ENCODE measurements at regions not wholly inside any gene's neighbourhood (a gene's known extent, or its start where the extent isn't known, plus 50 kb on each side); places are given as distances from the start of the nearest gene placed in this dataset.

DNA sequence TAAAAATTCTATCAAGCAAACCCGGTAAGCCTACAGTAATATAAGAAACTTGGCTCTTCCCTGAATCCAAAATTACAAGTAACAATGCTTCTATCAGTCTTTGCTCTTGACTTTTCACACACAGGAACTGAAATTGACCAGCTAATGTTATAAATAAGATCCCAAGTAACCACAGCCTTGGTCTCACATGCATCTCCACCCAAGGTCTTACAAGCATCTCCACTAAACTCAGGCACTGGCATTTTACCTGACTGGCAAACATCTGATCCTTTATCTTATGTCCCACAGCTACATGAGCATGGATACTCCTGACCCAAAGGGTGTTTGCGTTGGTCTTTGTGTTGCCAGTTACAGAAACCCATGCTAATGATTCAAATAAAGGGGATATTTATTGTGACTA is 302.3 kb upstream of the EPHA4 start:
- H3K27ac ChIP-seq (ENCODE audit: low read depth, low read length): no peak overlapping the region
- TF ChIP-seq YY1 (IDR thresholded peaks at IDR 0.05; ENCODE audit: extremely low read depth, insufficient replicate concordance, low read depth, low read length) (no peak), ZFX (IDR thresholded peaks at IDR 0.05) (no peak), ZNF274 (IDR thresholded peaks at IDR 0.05; ENCODE audit: low read depth, low read length) (no peak), EGR1 (IDR thresholded peaks at IDR 0.05; ENCODE audit: low read depth) (no peak), CBX3 (IDR thresholded peaks at IDR 0.05; ENCODE audit: low read depth) (no peak), SRF (IDR thresholded peaks at IDR 0.05; ENCODE audit: low read depth) (no peak), JUND (IDR thresholded peaks at IDR 0.05) (no peak)
- no peak overlapping the region for H3K4me3 ChIP-seq (replicated peaks in 1 of 2; ENCODE audit: low read depth in 1 of 2, low read length in 2 of 2)
- no peaks in the 10 kb centered on the region for H4K20me1 ChIP-seq (ENCODE audit: insufficient read depth)
- no peak for DNase-seq (ENCODE audit: low read depth, low spot score)
- ATAC-seq: no peak
- ChIA-PET RAD21 (ENCODE audit: low non-redundant PET in 1 of 2, low total read pairs in 2 of 2, uncharacterized antibody in 2 of 2, unreplicated experiment in 2 of 2) (no interaction called here), CTCF (no interaction called here), POLR2A (no interaction called here)
- H3K4me2 ChIP-seq (ENCODE audit: low read length): no peak overlapping the region
- H3K36me3 ChIP-seq (ENCODE audit: control insufficient read depth in 1 of 2, insufficient read depth in 2 of 2, low read length in 2 of 2): no peaks in the 10 kb centered on the region
- no TSS peak for BruUV-seq (replicated peaks)
- intact Hi-C loops (cut with micrococcal nuclease): no loop called here
- no peak overlapping the region for H2AFZ ChIP-seq (ENCODE audit: low read depth, low read length, poor library complexity, severe bottlenecking)
- H3K9me3 ChIP-seq (ENCODE audit: control insufficient read depth in 1 of 2, insufficient read depth in 1 of 2, low read depth in 1 of 2, low read length in 2 of 2): no peaks in the 10 kb centered on the region
- no peaks in the 10 kb centered on the region for H3K9me2 ChIP-seq (ENCODE audit: insufficient read depth)
- H3K27me3 ChIP-seq (ENCODE audit: insufficient read depth, low read length): 0 out of 2 replicates have a peak, but pooled peaks cover 3% of the 10 kb centered on the region
- no peaks in the 10 kb centered on the region for H3K79me2 ChIP-seq (ENCODE audit: insufficient read depth, low read length)
- H3K4me1 ChIP-seq (ENCODE audit: control insufficient read depth in 1 of 2, insufficient read depth in 2 of 2, low read length in 2 of 2): no peaks in the 10 kb centered on the region
- no peak overlapping the region for H3K9ac ChIP-seq (ENCODE audit: low read length)

DNA sequence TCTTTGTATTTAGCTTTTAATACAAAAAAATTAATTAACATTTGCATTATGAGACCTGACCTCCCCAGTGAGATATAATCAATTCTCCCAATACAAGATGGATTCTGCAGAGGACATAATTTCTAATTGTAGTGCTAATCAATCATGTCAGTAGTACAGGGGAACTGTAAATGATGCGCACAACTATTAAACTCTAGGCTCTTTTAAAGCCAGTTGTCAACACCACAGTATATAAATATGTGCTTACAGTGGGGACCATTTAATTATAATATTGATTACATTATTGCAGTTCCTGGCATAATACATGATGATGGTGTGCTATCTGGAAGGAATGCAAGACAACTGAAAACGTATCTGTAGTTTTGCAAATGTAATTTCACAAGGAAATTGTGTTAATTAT is 285.6 kb upstream of the EPHA4 start:
- RAD21 ChIA-PET (ENCODE audit: low non-redundant PET in 1 of 2, low total read pairs in 2 of 2, uncharacterized antibody in 2 of 2, unreplicated experiment in 2 of 2): no interaction called here
- no peaks in the 10 kb centered on the region for H3K79me2 ChIP-seq (ENCODE audit: insufficient read depth, low read length)
- POLR2A ChIA-PET: no interaction called here
- TF ChIP-seq TCF7L2 (IDR thresholded peaks at IDR 0.05; ENCODE audit: borderline replicate concordance, extremely low read depth, insufficient read depth, insufficient read length) (no peak), ZNF274 (IDR thresholded peaks at IDR 0.05; ENCODE audit: low read depth, low read length) (no peak), POLR2A (IDR thresholded peaks at IDR 0.05; ENCODE audit: borderline replicate concordance, extremely low read depth, insufficient read depth, insufficient read length) (no peak), JUND (IDR thresholded peaks at IDR 0.05) (no peak), EZH2 (IDR thresholded peaks at IDR 0.05) (no peak), YY1 (IDR thresholded peaks at IDR 0.05; ENCODE audit: extremely low read depth, insufficient replicate concordance, low read depth, low read length) (no peak), RAD21 (IDR thresholded peaks at IDR 0.05; ENCODE audit: low read depth) (no peak), EZH2phosphoT487 (IDR thresholded peaks at IDR 0.05; ENCODE audit: borderline replicate concordance) (no peak)
- TF ChIP-seq, protein P1, sequence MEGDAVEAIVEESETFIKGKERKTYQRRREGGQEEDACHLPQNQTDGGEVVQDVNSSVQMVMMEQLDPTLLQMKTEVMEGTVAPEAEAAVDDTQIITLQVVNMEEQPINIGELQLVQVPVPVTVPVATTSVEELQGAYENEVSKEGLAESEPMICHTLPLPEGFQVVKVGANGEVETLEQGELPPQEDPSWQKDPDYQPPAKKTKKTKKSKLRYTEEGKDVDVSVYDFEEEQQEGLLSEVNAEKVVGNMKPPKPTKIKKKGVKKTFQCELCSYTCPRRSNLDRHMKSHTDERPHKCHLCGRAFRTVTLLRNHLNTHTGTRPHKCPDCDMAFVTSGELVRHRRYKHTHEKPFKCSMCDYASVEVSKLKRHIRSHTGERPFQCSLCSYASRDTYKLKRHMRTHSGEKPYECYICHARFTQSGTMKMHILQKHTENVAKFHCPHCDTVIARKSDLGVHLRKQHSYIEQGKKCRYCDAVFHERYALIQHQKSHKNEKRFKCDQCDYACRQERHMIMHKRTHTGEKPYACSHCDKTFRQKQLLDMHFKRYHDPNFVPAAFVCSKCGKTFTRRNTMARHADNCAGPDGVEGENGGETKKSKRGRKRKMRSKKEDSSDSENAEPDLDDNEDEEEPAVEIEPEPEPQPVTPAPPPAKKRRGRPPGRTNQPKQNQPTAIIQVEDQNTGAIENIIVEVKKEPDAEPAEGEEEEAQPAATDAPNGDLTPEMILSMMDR (IDR thresholded peaks at IDR 0.05 in 2 of 3, conservative IDR thresholded peaks at IDR 0.05 in 1 of 3; ENCODE audit: borderline replicate concordance in 1 of 3, insufficient read depth in 1 of 3, low read depth in 2 of 3, low read length in 2 of 3): no peak
- TF ChIP-seq, protein P2, sequence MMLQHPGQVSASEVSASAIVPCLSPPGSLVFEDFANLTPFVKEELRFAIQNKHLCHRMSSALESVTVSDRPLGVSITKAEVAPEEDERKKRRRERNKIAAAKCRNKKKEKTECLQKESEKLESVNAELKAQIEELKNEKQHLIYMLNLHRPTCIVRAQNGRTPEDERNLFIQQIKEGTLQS (IDR thresholded peaks at IDR 0.05): no peak
- TF ChIP-seq, protein P3, sequence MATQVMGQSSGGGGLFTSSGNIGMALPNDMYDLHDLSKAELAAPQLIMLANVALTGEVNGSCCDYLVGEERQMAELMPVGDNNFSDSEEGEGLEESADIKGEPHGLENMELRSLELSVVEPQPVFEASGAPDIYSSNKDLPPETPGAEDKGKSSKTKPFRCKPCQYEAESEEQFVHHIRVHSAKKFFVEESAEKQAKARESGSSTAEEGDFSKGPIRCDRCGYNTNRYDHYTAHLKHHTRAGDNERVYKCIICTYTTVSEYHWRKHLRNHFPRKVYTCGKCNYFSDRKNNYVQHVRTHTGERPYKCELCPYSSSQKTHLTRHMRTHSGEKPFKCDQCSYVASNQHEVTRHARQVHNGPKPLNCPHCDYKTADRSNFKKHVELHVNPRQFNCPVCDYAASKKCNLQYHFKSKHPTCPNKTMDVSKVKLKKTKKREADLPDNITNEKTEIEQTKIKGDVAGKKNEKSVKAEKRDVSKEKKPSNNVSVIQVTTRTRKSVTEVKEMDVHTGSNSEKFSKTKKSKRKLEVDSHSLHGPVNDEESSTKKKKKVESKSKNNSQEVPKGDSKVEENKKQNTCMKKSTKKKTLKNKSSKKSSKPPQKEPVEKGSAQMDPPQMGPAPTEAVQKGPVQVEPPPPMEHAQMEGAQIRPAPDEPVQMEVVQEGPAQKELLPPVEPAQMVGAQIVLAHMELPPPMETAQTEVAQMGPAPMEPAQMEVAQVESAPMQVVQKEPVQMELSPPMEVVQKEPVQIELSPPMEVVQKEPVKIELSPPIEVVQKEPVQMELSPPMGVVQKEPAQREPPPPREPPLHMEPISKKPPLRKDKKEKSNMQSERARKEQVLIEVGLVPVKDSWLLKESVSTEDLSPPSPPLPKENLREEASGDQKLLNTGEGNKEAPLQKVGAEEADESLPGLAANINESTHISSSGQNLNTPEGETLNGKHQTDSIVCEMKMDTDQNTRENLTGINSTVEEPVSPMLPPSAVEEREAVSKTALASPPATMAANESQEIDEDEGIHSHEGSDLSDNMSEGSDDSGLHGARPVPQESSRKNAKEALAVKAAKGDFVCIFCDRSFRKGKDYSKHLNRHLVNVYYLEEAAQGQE (IDR thresholded peaks at IDR 0.05; ENCODE audit: low read depth): no peak
- TF ChIP-seq, protein P4, sequence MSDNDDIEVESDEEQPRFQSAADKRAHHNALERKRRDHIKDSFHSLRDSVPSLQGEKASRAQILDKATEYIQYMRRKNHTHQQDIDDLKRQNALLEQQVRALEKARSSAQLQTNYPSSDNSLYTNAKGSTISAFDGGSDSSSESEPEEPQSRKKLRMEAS (IDR thresholded peaks at IDR 0.05): no peak

More for the DNA sequence above, 285.6 kb upstream of the EPHA4 start:
- CTCF ChIA-PET: no interaction called here
- no peak for DNase-seq (ENCODE audit: low read depth, low spot score)
- Histone ChIP-seq H3K4me3 (replicated peaks in 1 of 2; ENCODE audit: low read depth in 1 of 2, low read length in 2 of 2) (no peak overlapping the region), H4K20me1 (ENCODE audit: insufficient read depth) (no peaks in the 10 kb centered on the region), H3K27ac (ENCODE audit: low read depth, low read length) (no peak overlapping the region), H3K27me3 (ENCODE audit: insufficient read depth, low read length) (0 out of 2 replicates have a peak, but pooled peaks cover 3% of the 10 kb centered on the region), H3K4me2 (ENCODE audit: low read length) (no peak overlapping the region), H3K4me1 (ENCODE audit: control insufficient read depth in 1 of 2, insufficient read depth in 2 of 2, low read length in 2 of 2) (no peaks in the 10 kb centered on the region), H3K9me3 (ENCODE audit: control insufficient read depth in 1 of 2, insufficient read depth in 1 of 2, low read depth in 1 of 2, low read length in 2 of 2) (no peaks in the 10 kb centered on the region), H2AFZ (ENCODE audit: low read depth, low read length, poor library complexity, severe bottlenecking) (no peak overlapping the region), H3K9me2 (ENCODE audit: insufficient read depth) (no peaks in the 10 kb centered on the region), H3K36me3 (ENCODE audit: control insufficient read depth in 1 of 2, insufficient read depth in 2 of 2, low read length in 2 of 2) (no peaks in the 10 kb centered on the region), H3K9ac (ENCODE audit: low read length) (no peak overlapping the region)
- ATAC-seq: no peak
- no TSS peak for BruUV-seq (replicated peaks)
- intact Hi-C loops (cut with micrococcal nuclease): no loop called here

Data from HCT116 (cell line).